ENCODE measurements at regions not wholly inside any gene's neighbourhood (a gene's known extent, or its start where the extent isn't known, plus 50 kb on each side); places are given as distances from the start of the nearest gene placed in this dataset.

- Histone ChIP-seq H4K20me1 (ENCODE audit: insufficient read depth, low read depth, low read length) (no peaks in the 10 kb centered on the region), H2AFZ (ENCODE audit: low read length) (no peak overlapping the region), H3K9me2 (replicated peaks; ENCODE audit: insufficient read depth, low read length) (no peaks in the 10 kb centered on the region), H3K27me3 (ENCODE audit: low read length) (no peaks in the 10 kb centered on the region), H3K36me3 (ENCODE audit: insufficient read depth, low read length) (no peaks in the 10 kb centered on the region), H3K4me3 (ENCODE audit: low read length) (no peak overlapping the region), H3K79me2 (ENCODE audit: low read length) (no peaks in the 10 kb centered on the region), H3K9ac (ENCODE audit: low read length) (no peak overlapping the region), H3K9me3 (ENCODE audit: low read length) (no peaks in the 10 kb centered on the region), H3K27ac (ENCODE audit: low read length) (no peak overlapping the region), H3K4me1 (ENCODE audit: low read length) (no peaks in the 10 kb centered on the region), H3K4me2 (ENCODE audit: low read depth, low read length, poor library complexity, severe bottlenecking) (no peak overlapping the region)
- DNase-seq = no peak
Observed at GRCh38 chrX:39893417-39894338, 204.1 kb downstream of the BCOR start.

- no peaks in the 10 kb centered on the region for H3K4me1 ChIP-seq (ENCODE audit: low read length)
- no peak overlapping the region for H3K27ac ChIP-seq (ENCODE audit: low read length)
- H3K9me2 ChIP-seq (replicated peaks; ENCODE audit: insufficient read depth, low read length) = no peaks in the 10 kb centered on the region
- no peaks in the 10 kb centered on the region for H3K36me3 ChIP-seq (ENCODE audit: insufficient read depth, low read length)
- H3K9ac ChIP-seq (ENCODE audit: low read length) = no peak overlapping the region
- no peak overlapping the region for H3K4me3 ChIP-seq (ENCODE audit: low read length)
- no peaks in the 10 kb centered on the region for H3K79me2 ChIP-seq (ENCODE audit: low read length)
- no peaks in the 10 kb centered on the region for H4K20me1 ChIP-seq (ENCODE audit: insufficient read depth, low read depth, low read length)
- no peak overlapping the region for H3K4me2 ChIP-seq (ENCODE audit: low read depth, low read length, poor library complexity, severe bottlenecking)
- no peaks in the 10 kb centered on the region for H3K9me3 ChIP-seq (ENCODE audit: low read length)
- H3K27me3 ChIP-seq (ENCODE audit: low read length) = no peaks in the 10 kb centered on the region
- no peak overlapping the region for H2AFZ ChIP-seq (ENCODE audit: low read length)
- DNase-seq = no peak
Observed at GRCh38 chrX:39894683-39895082, 203.1 kb downstream of the BCOR start.

GRCh38 chrX:39895218-39896110, 202.3 kb downstream of the BCOR start:
- no peaks in the 10 kb centered on the region for H3K4me1 ChIP-seq (ENCODE audit: low read length)
- H3K4me2 ChIP-seq (ENCODE audit: low read depth, low read length, poor library complexity, severe bottlenecking) = no peak overlapping the region
- no peak overlapping the region for H3K9ac ChIP-seq (ENCODE audit: low read length)
- no peaks in the 10 kb centered on the region for H4K20me1 ChIP-seq (ENCODE audit: insufficient read depth, low read depth, low read length)
- H3K27me3 ChIP-seq (ENCODE audit: low read length) = no peaks in the 10 kb centered on the region
- H3K9me2 ChIP-seq (replicated peaks; ENCODE audit: insufficient read depth, low read length) = no peaks in the 10 kb centered on the region
- no peaks in the 10 kb centered on the region for H3K36me3 ChIP-seq (ENCODE audit: insufficient read depth, low read length)
- H3K4me3 ChIP-seq (ENCODE audit: low read length) = no peak overlapping the region
- DNase-seq = no peak
- no peak overlapping the region for H2AFZ ChIP-seq (ENCODE audit: low read length)
- H3K79me2 ChIP-seq (ENCODE audit: low read length) = no peaks in the 10 kb centered on the region
- H3K27ac ChIP-seq (ENCODE audit: low read length) = no peak overlapping the region
- no peaks in the 10 kb centered on the region for H3K9me3 ChIP-seq (ENCODE audit: low read length)

GRCh38 chrX:39896951-39897740, 200.6 kb downstream of the BCOR start:
- Histone ChIP-seq H3K36me3 (ENCODE audit: insufficient read depth, low read length) (no peaks in the 10 kb centered on the region), H3K4me3 (ENCODE audit: low read length) (no peak overlapping the region), H2AFZ (ENCODE audit: low read length) (no peak overlapping the region), H4K20me1 (ENCODE audit: insufficient read depth, low read depth, low read length) (no peaks in the 10 kb centered on the region), H3K9me3 (ENCODE audit: low read length) (no peaks in the 10 kb centered on the region), H3K4me2 (ENCODE audit: low read depth, low read length, poor library complexity, severe bottlenecking) (no peak overlapping the region), H3K27ac (ENCODE audit: low read length) (no peak overlapping the region), H3K27me3 (ENCODE audit: low read length) (no peaks in the 10 kb centered on the region), H3K4me1 (ENCODE audit: low read length) (no peaks in the 10 kb centered on the region), H3K9ac (ENCODE audit: low read length) (no peak overlapping the region), H3K9me2 (replicated peaks; ENCODE audit: insufficient read depth, low read length) (no peaks in the 10 kb centered on the region), H3K79me2 (ENCODE audit: low read length) (no peaks in the 10 kb centered on the region)
- DNase-seq = no peak

- Histone ChIP-seq H3K27ac (ENCODE audit: low read length) (no peak overlapping the region), H3K9me2 (replicated peaks; ENCODE audit: insufficient read depth, low read length) (no peaks in the 10 kb centered on the region), H3K4me3 (ENCODE audit: low read length) (no peak overlapping the region), H3K36me3 (ENCODE audit: insufficient read depth, low read length) (no peaks in the 10 kb centered on the region), H3K9me3 (ENCODE audit: low read length) (no peaks in the 10 kb centered on the region), H2AFZ (ENCODE audit: low read length) (no peak overlapping the region), H3K27me3 (ENCODE audit: low read length) (no peaks in the 10 kb centered on the region), H4K20me1 (ENCODE audit: insufficient read depth, low read depth, low read length) (no peaks in the 10 kb centered on the region), H3K79me2 (ENCODE audit: low read length) (no peaks in the 10 kb centered on the region), H3K9ac (ENCODE audit: low read length) (no peak overlapping the region), H3K4me2 (ENCODE audit: low read depth, low read length, poor library complexity, severe bottlenecking) (no peak overlapping the region), H3K4me1 (ENCODE audit: low read length) (no peaks in the 10 kb centered on the region)
- no peak for DNase-seq
Observed at GRCh38 chrX:39897741-39898097, 200.0 kb downstream of the BCOR start.

- H3K4me3 ChIP-seq (ENCODE audit: low read length) = no peak overlapping the region
- H3K36me3 ChIP-seq (ENCODE audit: insufficient read depth, low read length) = no peaks in the 10 kb centered on the region
- H3K4me1 ChIP-seq (ENCODE audit: low read length) = no peaks in the 10 kb centered on the region
- no peaks in the 10 kb centered on the region for H3K9me3 ChIP-seq (ENCODE audit: low read length)
- DNase-seq = no peak
- H3K9me2 ChIP-seq (replicated peaks; ENCODE audit: insufficient read depth, low read length) = no peaks in the 10 kb centered on the region
- H4K20me1 ChIP-seq (ENCODE audit: insufficient read depth, low read depth, low read length) = no peaks in the 10 kb centered on the region
- no peak overlapping the region for H3K4me2 ChIP-seq (ENCODE audit: low read depth, low read length, poor library complexity, severe bottlenecking)
- H2AFZ ChIP-seq (ENCODE audit: low read length) = no peak overlapping the region
- no peak overlapping the region for H3K9ac ChIP-seq (ENCODE audit: low read length)
- H3K27me3 ChIP-seq (ENCODE audit: low read length) = no peaks in the 10 kb centered on the region
- H3K79me2 ChIP-seq (ENCODE audit: low read length) = no peaks in the 10 kb centered on the region
- H3K27ac ChIP-seq (ENCODE audit: low read length) = no peak overlapping the region
Observed at GRCh38 chrX:39898147-39898546, 199.6 kb downstream of the BCOR start.

GRCh38 chrX:39899059-39899458, 198.7 kb downstream of the BCOR start:
- H4K20me1 ChIP-seq (ENCODE audit: insufficient read depth, low read depth, low read length) = no peaks in the 10 kb centered on the region
- H3K4me2 ChIP-seq (ENCODE audit: low read depth, low read length, poor library complexity, severe bottlenecking) = no peak overlapping the region
- H2AFZ ChIP-seq (ENCODE audit: low read length) = no peak overlapping the region
- H3K9me3 ChIP-seq (ENCODE audit: low read length) = no peaks in the 10 kb centered on the region
- H3K36me3 ChIP-seq (ENCODE audit: insufficient read depth, low read length) = no peaks in the 10 kb centered on the region
- H3K79me2 ChIP-seq (ENCODE audit: low read length) = no peaks in the 10 kb centered on the region
- no peak overlapping the region for H3K27ac ChIP-seq (ENCODE audit: low read length)
- no peaks in the 10 kb centered on the region for H3K4me1 ChIP-seq (ENCODE audit: low read length)
- H3K9ac ChIP-seq (ENCODE audit: low read length) = no peak overlapping the region
- H3K4me3 ChIP-seq (ENCODE audit: low read length) = no peak overlapping the region
- H3K9me2 ChIP-seq (replicated peaks; ENCODE audit: insufficient read depth, low read length) = no peaks in the 10 kb centered on the region
- no peak for DNase-seq
- no peaks in the 10 kb centered on the region for H3K27me3 ChIP-seq (ENCODE audit: low read length)

Measured in Karpas-422 (cell line).